ENCODE measurements at regions not wholly inside any gene's neighbourhood (a gene's known extent, or its start where the extent isn't known, plus 50 kb on each side); places are given as distances from the start of the nearest gene placed in this dataset.

- POLR2A ChIA-PET, result no interaction called here
- Mint-ChIP-seq H3K4me1 (ENCODE audit: insufficient read depth, unreplicated experiment) (no peaks in the 10 kb centered on the region), H3K9me3 (ENCODE audit: unreplicated experiment) (no peaks in the 10 kb centered on the region), H3K27ac (ENCODE audit: low read depth, unreplicated experiment) (no peak overlapping the region), H3K36me3 (ENCODE audit: insufficient read depth, unreplicated experiment) (no peaks in the 10 kb centered on the region), H3K4me3 (ENCODE audit: unreplicated experiment) (no peak overlapping the region), H3K27me3 (ENCODE audit: insufficient read depth, unreplicated experiment) (peaks cover 12% of the 10 kb centered on the region)
- no TSS peak for BruUV-seq (replicated peaks)
- intact Hi-C loops (cut with micrococcal nuclease), result no loop called here
- CTCF ChIA-PET, result interaction anchor here (0.7 kb wide), 1 partner anchor 322 kb away, joined by 3 read pairs; no protein-coding TSS in a partner anchor
- no peak for DNase-seq (ENCODE audit: unreplicated experiment)
- TF ChIP-seq CTCF (IDR thresholded peaks at IDR 0.05; ENCODE audit: unreplicated experiment), result no peak
These were observed 214.0 kb upstream of the LEF1 start for GRCh38 chr4:108382751-108383150.

GRCh38 chr4:108378164-108378563, 209.4 kb upstream of the LEF1 start:
- BruUV-seq (replicated peaks), result no TSS peak
- no peak for TF ChIP-seq CTCF (IDR thresholded peaks at IDR 0.05; ENCODE audit: unreplicated experiment)
- DNase-seq (ENCODE audit: unreplicated experiment), result no peak
- Mint-ChIP-seq H3K4me3 (ENCODE audit: unreplicated experiment) (no peak overlapping the region), H3K27ac (ENCODE audit: low read depth, unreplicated experiment) (no peak overlapping the region), H3K27me3 (ENCODE audit: insufficient read depth, unreplicated experiment) (no peaks in the 10 kb centered on the region), H3K9me3 (ENCODE audit: unreplicated experiment) (no peaks in the 10 kb centered on the region), H3K4me1 (ENCODE audit: insufficient read depth, unreplicated experiment) (peaks cover 5% of the 10 kb centered on the region), H3K36me3 (ENCODE audit: insufficient read depth, unreplicated experiment) (no peaks in the 10 kb centered on the region)
- ChIA-PET POLR2A (no interaction called here), CTCF (no interaction called here)
- intact Hi-C loops (cut with micrococcal nuclease), result no loop called here

GRCh38 chr4:108377021-108377420, 208.3 kb upstream of the LEF1 start:
- no peak for DNase-seq (ENCODE audit: unreplicated experiment)
- no peaks in the 10 kb centered on the region for H3K27me3 Mint-ChIP-seq (ENCODE audit: insufficient read depth, unreplicated experiment)
- ChIA-PET POLR2A (no interaction called here), CTCF (no interaction called here)
- no peaks in the 10 kb centered on the region for H3K36me3 Mint-ChIP-seq (ENCODE audit: insufficient read depth, unreplicated experiment)
- H3K4me1 Mint-ChIP-seq (ENCODE audit: insufficient read depth, unreplicated experiment), result peaks cover 5% of the 10 kb centered on the region
- H3K9me3 Mint-ChIP-seq (ENCODE audit: unreplicated experiment), result no peaks in the 10 kb centered on the region
- BruUV-seq (replicated peaks), result no TSS peak
- H3K4me3 Mint-ChIP-seq (ENCODE audit: unreplicated experiment), result no peak overlapping the region
- H3K27ac Mint-ChIP-seq (ENCODE audit: low read depth, unreplicated experiment), result no peak overlapping the region
- no peak for TF ChIP-seq CTCF (IDR thresholded peaks at IDR 0.05; ENCODE audit: unreplicated experiment)
- intact Hi-C loops (cut with micrococcal nuclease), result no loop called here

- no TSS peak for BruUV-seq (replicated peaks)
- Mint-ChIP-seq H3K9me3 (ENCODE audit: unreplicated experiment) (no peaks in the 10 kb centered on the region), H3K4me1 (ENCODE audit: insufficient read depth, unreplicated experiment) (peaks cover 5% of the 10 kb centered on the region), H3K4me3 (ENCODE audit: unreplicated experiment) (no peak overlapping the region), H3K27me3 (ENCODE audit: insufficient read depth, unreplicated experiment) (peaks cover 12% of the 10 kb centered on the region), H3K27ac (ENCODE audit: low read depth, unreplicated experiment) (no peak overlapping the region), H3K36me3 (ENCODE audit: insufficient read depth, unreplicated experiment) (no peaks in the 10 kb centered on the region)
- DNase-seq (ENCODE audit: unreplicated experiment), result no peak
- ChIA-PET CTCF (no interaction called here), POLR2A (interaction anchor here (0.7 kb wide), 1 partner anchor 7 kb away, joined by 3 read pairs; no protein-coding TSS in a partner anchor)
- intact Hi-C loops (cut with micrococcal nuclease), result no loop called here
- no peak for TF ChIP-seq CTCF (IDR thresholded peaks at IDR 0.05; ENCODE audit: unreplicated experiment)
These were observed 206.7 kb upstream of the LEF1 start for GRCh38 chr4:108375434-108375833.
